ENCODE measurements at regions not wholly inside any gene's neighbourhood (a gene's known extent, or its start where the extent isn't known, plus 50 kb on each side); places are given as distances from the start of the nearest gene placed in this dataset.

GRCh38 chr18:67218556-67218955 lies 298.0 kb downstream of the DSEL start:
- TF ChIP-seq EP300 (IDR thresholded peaks at IDR 0.05; ENCODE audit: borderline replicate concordance) (no peak), NFIC (IDR thresholded peaks at IDR 0.05) (no peak), REST (IDR thresholded peaks at IDR 0.05; ENCODE audit: low read depth) (no peak), TCF12 (IDR thresholded peaks at IDR 0.05; ENCODE audit: low read depth) (no peak), TAF1 (IDR thresholded peaks at IDR 0.05; ENCODE audit: low read depth) (no peak)
